ENCODE measurements at regions not wholly inside any gene's neighbourhood (a gene's known extent, or its start where the extent isn't known, plus 50 kb on each side); places are given as distances from the start of the nearest gene placed in this dataset.

- peaks cover 14% of the 10 kb centered on the region for H3K4me1 ChIP-seq (ENCODE audit: low read depth)
- DNase-seq (peak in 1 of 3 donors; percentile 3), ATAC-seq (peak; percentile 13)
- no peak overlapping the region for H3K4me3 ChIP-seq
- TF ChIP-seq CTCF (IDR thresholded peaks at IDR 0.05) = no peak
- H3K36me3 ChIP-seq (ENCODE audit: low read depth) = no peaks in the 10 kb centered on the region
- H3K9me3 ChIP-seq = no peaks in the 10 kb centered on the region
- intact Hi-C loops (cut with DNase I, micrococcal nuclease) = no loop called here
Measured at GRCh38 chr2:8511868-8512612, 169.8 kb upstream of the ID2 start.

GRCh38 chr2:8513601-8514273 is 168.1 kb upstream of the ID2 start:
- Histone ChIP-seq H3K9me3 (no peaks in the 10 kb centered on the region), H3K4me1 (ENCODE audit: low read depth) (peaks cover 14% of the 10 kb centered on the region), H3K4me3 (no peak overlapping the region), H3K36me3 (ENCODE audit: low read depth) (no peaks in the 10 kb centered on the region)
- intact Hi-C loops (cut with DNase I, micrococcal nuclease) = no loop called here
- DNase-seq (peak in 1 of 3 donors; percentile 20), ATAC-seq (no peak)
- no peak for TF ChIP-seq CTCF (IDR thresholded peaks at IDR 0.05)

GRCh38 chr2:8514274-8514662 is 167.6 kb upstream of the ID2 start:
- no peak overlapping the region for H3K4me3 ChIP-seq
- no peaks in the 10 kb centered on the region for H3K36me3 ChIP-seq (ENCODE audit: low read depth)
- ATAC-seq = no peak
- H3K4me1 ChIP-seq (ENCODE audit: low read depth) = peaks cover 14% of the 10 kb centered on the region
- intact Hi-C loops (cut with DNase I, micrococcal nuclease) = no loop called here
- DNase-seq = no peak
- H3K9me3 ChIP-seq = no peaks in the 10 kb centered on the region
- TF ChIP-seq CTCF (IDR thresholded peaks at IDR 0.05) = no peak

- Histone ChIP-seq H3K4me1 (ENCODE audit: low read depth) (peaks cover 14% of the 10 kb centered on the region), H3K36me3 (ENCODE audit: low read depth) (no peaks in the 10 kb centered on the region), H3K9me3 (no peaks in the 10 kb centered on the region), H3K4me3 (no peak overlapping the region)
- TF ChIP-seq CTCF (IDR thresholded peaks at IDR 0.05) = no peak
- ATAC-seq (peak; percentile 68), DNase-seq (peak; percentile 45 to 71 (median 60))
- intact Hi-C loops (cut with DNase I, micrococcal nuclease) = no loop called here
Measured at GRCh38 chr2:8514796-8515758, 166.8 kb upstream of the ID2 start.

- TF ChIP-seq CTCF (IDR thresholded peaks at IDR 0.05) = no peak
- no peaks in the 10 kb centered on the region for H3K9me3 ChIP-seq
- H3K36me3 ChIP-seq (ENCODE audit: low read depth) = no peaks in the 10 kb centered on the region
- peak in 1 of 3 donors; percentile 36 for DNase-seq
- intact Hi-C loops (cut with DNase I, micrococcal nuclease) = no loop called here
- no peak overlapping the region for H3K4me3 ChIP-seq
- H3K4me1 ChIP-seq (ENCODE audit: low read depth) = peaks cover 14% of the 10 kb centered on the region
- peak; percentile 66 for ATAC-seq
Measured at GRCh38 chr2:8515864-8516533, 165.9 kb upstream of the ID2 start.

Data from mucosa of descending colon (tissue), 3 donors.